Breast epithelium (tissue), 3 donors: ENCODE measurements at regions not wholly inside any gene's neighbourhood (a gene's known extent, or its start where the extent isn't known, plus 50 kb on each side); places are given as distances from the start of the nearest gene placed in this dataset.
"Not testable (repeated sequence)": the region's sequence is repeated elsewhere in the genome, so short reads cannot be mapped to it uniquely, and the experiment has no call there.

Experiments
- POLR2A ChIP-seq: fragments of 450-650 bp; IDR thresholded peaks from one replicate; pipeline ENCODE4 v1.6.1; 2016; ENCODE audit warnings: antibody characterized with exemption, mild to moderate bottlenecking, moderate library complexity
- TF ChIP-seq, protein P1 (sequence below), 3 donors: fragments of 450-650 bp; IDR thresholded peaks; one replicate each; pipeline ENCODE4 v1.5.1; 2016 to 2017; ENCODE audit warnings: antibody characterized with exemption in 3 of 3, mild to moderate bottlenecking in 3 of 3, moderate library complexity in 3 of 3

DNA sequence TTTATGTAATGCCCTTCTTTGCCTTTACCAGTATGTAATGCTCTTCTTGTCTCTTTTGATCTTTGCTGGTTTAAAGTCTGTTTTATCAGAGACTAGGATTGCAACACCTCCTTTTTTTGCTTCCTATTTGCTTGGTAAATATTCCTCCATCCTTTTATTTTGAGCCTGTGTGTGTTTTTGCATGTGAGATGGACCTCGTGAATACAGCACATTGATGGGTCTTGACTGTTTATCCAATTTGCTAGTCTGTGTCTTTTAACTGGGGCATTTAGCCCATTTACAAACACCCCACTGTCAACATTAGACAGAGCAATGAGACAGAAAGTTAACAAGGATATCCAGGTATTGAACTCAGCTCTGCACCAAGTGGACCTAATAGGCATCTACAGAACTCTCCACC lies 128.9 kb upstream of the ST6GALNAC5 start:
- TF ChIP-seq, protein P1, sequence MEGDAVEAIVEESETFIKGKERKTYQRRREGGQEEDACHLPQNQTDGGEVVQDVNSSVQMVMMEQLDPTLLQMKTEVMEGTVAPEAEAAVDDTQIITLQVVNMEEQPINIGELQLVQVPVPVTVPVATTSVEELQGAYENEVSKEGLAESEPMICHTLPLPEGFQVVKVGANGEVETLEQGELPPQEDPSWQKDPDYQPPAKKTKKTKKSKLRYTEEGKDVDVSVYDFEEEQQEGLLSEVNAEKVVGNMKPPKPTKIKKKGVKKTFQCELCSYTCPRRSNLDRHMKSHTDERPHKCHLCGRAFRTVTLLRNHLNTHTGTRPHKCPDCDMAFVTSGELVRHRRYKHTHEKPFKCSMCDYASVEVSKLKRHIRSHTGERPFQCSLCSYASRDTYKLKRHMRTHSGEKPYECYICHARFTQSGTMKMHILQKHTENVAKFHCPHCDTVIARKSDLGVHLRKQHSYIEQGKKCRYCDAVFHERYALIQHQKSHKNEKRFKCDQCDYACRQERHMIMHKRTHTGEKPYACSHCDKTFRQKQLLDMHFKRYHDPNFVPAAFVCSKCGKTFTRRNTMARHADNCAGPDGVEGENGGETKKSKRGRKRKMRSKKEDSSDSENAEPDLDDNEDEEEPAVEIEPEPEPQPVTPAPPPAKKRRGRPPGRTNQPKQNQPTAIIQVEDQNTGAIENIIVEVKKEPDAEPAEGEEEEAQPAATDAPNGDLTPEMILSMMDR (IDR thresholded peaks at IDR 0.05): not testable (repeated sequence)
- not testable (repeated sequence) for TF ChIP-seq POLR2A
